ENCODE measurements at regions not wholly inside any gene's neighbourhood (a gene's known extent, or its start where the extent isn't known, plus 50 kb on each side); places are given as distances from the start of the nearest gene placed in this dataset.

- TF ChIP-seq JUN (IDR thresholded peaks at IDR 0.05; ENCODE audit: borderline replicate concordance, insufficient read depth, insufficient read length, low read depth) (no peak), POLR2AphosphoS5 (IDR thresholded peaks at IDR 0.05; ENCODE audit: insufficient read depth, low read depth, low read length) (peak; percentile 15), MYC (IDR thresholded peaks at IDR 0.05; ENCODE audit: low read depth, low read length) (no peak), POLR2A (IDR thresholded peaks at IDR 0.05; ENCODE audit: low read depth, low read length) (peak; percentile 31), GATA2 (IDR thresholded peaks at IDR 0.05; ENCODE audit: insufficient read depth, insufficient read length, low read depth, low read length) (no peak), EZH2 (IDR thresholded peaks at IDR 0.05; ENCODE audit: borderline replicate concordance, low read depth, low read length, severe bottlenecking) (no peak), MAX (IDR thresholded peaks at IDR 0.05; ENCODE audit: insufficient read depth, insufficient read length) (no peak), FOS (IDR thresholded peaks at IDR 0.05; ENCODE audit: borderline replicate concordance, insufficient read depth, low read length) (no peak), CTCF (IDR thresholded peaks at IDR 0.05; ENCODE audit: extremely low read depth in 1 of 2, insufficient read depth in 1 of 2, low read depth in 1 of 2, low read length in 2 of 2) (peak; percentile 69 to 85)
- dilution Hi-C loops (cut with MboI; ENCODE audit: extremely low pct_ligation_motif_present, low sequenced_read_pairs), result no loop called here
- peak; percentile 87 for DNase-seq (ENCODE audit: low read depth, low spot score)
- Histone ChIP-seq H3K9me3 (replicated peaks; ENCODE audit: control insufficient read depth, insufficient read depth, low read length) (no peaks in the 10 kb centered on the region), H3K4me3 (replicated peaks in 1 of 3; ENCODE audit: insufficient read depth in 1 of 3, low read depth in 1 of 3, low read length in 3 of 3) (peak overlapping the region; percentile 27 to 62 (median 58)), H3K27ac (ENCODE audit: insufficient read depth, low read depth, low read length) (peak overlapping the region; percentile 74), H2AFZ (ENCODE audit: low read depth, low read length) (peak overlapping the region; percentile 65), H3K79me2 (ENCODE audit: control insufficient read depth, insufficient read depth, low read length) (no peaks in the 10 kb centered on the region), H4K20me1 (replicated peaks; ENCODE audit: control insufficient read depth, extremely low read depth, insufficient read depth, low read length) (no peaks in the 10 kb centered on the region), H3K4me1 (ENCODE audit: control insufficient read depth, extremely low read depth, insufficient read depth, low read length) (peaks cover 12% of the 10 kb centered on the region), H3K27me3 (ENCODE audit: control insufficient read depth in 2 of 2, insufficient read depth in 2 of 2, low read length in 2 of 2) (no peaks in the 10 kb centered on the region), H3K4me2 (ENCODE audit: insufficient read depth, low read length) (peak overlapping the region; percentile 64), H3K9ac (replicated peaks; ENCODE audit: extremely low read depth, insufficient read depth, low read length) (peak overlapping the region; percentile 79), H3K36me3 (ENCODE audit: control insufficient read depth in 2 of 2, extremely low read depth in 1 of 2, insufficient read depth in 2 of 2, low read length in 2 of 2) (no peaks in the 10 kb centered on the region), H3K9me1 (replicated peaks; ENCODE audit: control insufficient read depth, extremely low read depth, insufficient read depth, low read length) (no peaks in the 10 kb centered on the region)
- POLR2A ChIA-PET, result interaction anchor here (1.2 to 1.5 kb wide), 2 partner anchors 11 to 59 kb away, joined by 3 read pairs; partner anchors contain the start of gene FAM174B
- FAIRE-seq, result peak; percentile 85
- intact Hi-C loops (cut with micrococcal nuclease), result loop anchor here (1.0 kb wide), 6 partner anchors 20 to 617 kb away; no protein-coding TSS in a partner anchor
- BruUV-seq (replicated peaks), result no TSS peak
- CTCF ChIA-PET, result interaction anchor here (0.6 to 4.4 kb wide), 69 partner anchors 9 to 1412 kb away, joined by 3 to 218 read pairs (median 4); partner anchors contain the start of genes FAM174B and ST8SIA2
Observed at GRCh38 chr15:92714477-92715401, 59.2 kb upstream of the FAM174B start.
